ENCODE measurements at regions not wholly inside any gene's neighbourhood (a gene's known extent, or its start where the extent isn't known, plus 50 kb on each side); places are given as distances from the start of the nearest gene placed in this dataset.

DNA sequence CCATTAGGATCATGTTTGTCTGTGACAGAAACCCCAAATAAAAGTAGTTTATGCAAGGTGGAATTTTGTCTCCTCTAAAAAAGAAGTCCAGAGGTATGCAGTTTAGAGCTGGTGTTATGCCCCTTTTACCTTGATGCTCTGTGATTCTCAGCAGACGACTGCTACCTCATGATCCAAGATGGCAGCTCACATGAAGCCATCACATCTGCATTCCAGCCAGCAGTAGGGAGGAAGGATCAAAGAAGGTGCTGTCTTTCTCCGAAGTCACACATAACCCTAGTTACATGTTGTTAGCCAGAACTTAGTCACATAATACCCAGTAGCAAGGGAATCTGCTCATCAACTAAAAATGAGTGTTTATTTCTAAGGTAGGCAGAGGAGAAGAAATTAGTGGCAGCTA is 135.7 kb upstream of the HS3ST2 start:
- WGBS, 2 donors: 65 to 76% methylated on average over 2 of the region's 2 CpGs
- Histone ChIP-seq H3K36me3 (no peaks in the 10 kb centered on the region), H3K27me3 (peaks cover 0 to 45% (median 0%) of the 10 kb centered on the region in 4 donors), H3K27ac (no peak overlapping the region), H3K4me1 (no peaks in the 10 kb centered on the region), H3K4me3 (no peak overlapping the region), H3K9me3 (no peaks in the 10 kb centered on the region)
- TF ChIP-seq POLR2A (IDR thresholded peaks at IDR 0.05): no peak
- TF ChIP-seq, protein P1, sequence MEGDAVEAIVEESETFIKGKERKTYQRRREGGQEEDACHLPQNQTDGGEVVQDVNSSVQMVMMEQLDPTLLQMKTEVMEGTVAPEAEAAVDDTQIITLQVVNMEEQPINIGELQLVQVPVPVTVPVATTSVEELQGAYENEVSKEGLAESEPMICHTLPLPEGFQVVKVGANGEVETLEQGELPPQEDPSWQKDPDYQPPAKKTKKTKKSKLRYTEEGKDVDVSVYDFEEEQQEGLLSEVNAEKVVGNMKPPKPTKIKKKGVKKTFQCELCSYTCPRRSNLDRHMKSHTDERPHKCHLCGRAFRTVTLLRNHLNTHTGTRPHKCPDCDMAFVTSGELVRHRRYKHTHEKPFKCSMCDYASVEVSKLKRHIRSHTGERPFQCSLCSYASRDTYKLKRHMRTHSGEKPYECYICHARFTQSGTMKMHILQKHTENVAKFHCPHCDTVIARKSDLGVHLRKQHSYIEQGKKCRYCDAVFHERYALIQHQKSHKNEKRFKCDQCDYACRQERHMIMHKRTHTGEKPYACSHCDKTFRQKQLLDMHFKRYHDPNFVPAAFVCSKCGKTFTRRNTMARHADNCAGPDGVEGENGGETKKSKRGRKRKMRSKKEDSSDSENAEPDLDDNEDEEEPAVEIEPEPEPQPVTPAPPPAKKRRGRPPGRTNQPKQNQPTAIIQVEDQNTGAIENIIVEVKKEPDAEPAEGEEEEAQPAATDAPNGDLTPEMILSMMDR (IDR thresholded peaks at IDR 0.05): no peak
- no peak for DNase-seq
- intact Hi-C loops (cut with DNase I): no loop called here

DNA sequence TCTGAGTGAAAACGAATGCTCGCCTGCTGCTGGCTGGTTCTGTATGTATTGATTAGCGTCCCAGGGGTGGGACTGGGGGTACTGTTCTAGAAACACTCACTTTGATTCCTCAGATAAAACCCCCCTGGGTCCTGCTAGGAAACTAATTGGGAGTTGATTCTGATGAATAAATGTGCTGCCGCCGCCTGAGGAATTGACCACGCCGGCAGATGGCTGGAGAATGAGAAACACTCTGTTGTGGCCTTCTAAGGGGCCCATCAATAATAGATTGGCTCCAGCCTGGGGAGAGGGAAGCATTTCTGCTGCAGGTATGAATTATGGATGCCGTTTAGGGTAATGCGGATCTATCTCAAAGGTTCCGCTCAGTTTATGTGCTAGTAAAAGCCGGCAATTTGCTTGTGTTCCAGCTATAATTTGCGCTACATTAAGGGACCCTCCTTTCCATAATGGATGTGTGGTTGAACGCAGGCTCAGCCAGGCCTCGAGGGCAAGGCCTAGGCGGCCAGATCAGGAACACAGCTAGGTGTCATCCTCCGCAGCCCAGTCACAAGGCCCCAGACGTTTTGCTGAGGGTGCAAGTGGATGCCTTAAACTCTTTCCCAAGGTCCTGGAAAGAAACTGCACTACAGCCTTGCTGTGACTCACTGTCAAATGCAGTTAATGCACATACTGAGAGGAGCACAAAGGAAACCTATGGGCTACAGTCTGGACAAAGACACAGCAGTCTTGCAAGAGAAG is 132.2 kb upstream of the HS3ST2 start:
- Histone ChIP-seq H3K27ac (no peak overlapping the region), H3K9me3 (no peaks in the 10 kb centered on the region), H3K36me3 (no peaks in the 10 kb centered on the region), H3K4me1 (peaks cover 0 to 8% (median 0%) of the 10 kb centered on the region in 3 donors), H3K27me3 (peaks cover 0 to 39% (median 0%) of the 10 kb centered on the region in 4 donors), H3K4me3 (no peak overlapping the region)
- 86 to 90% methylated on average over 17 of the region's 17 CpGs for WGBS, 2 donors
- intact Hi-C loops (cut with DNase I): no loop called here
- no peak for TF ChIP-seq POLR2A (IDR thresholded peaks at IDR 0.05)
- TF ChIP-seq, protein P1 (IDR thresholded peaks at IDR 0.05): no peak
- no peak for DNase-seq

DNA sequence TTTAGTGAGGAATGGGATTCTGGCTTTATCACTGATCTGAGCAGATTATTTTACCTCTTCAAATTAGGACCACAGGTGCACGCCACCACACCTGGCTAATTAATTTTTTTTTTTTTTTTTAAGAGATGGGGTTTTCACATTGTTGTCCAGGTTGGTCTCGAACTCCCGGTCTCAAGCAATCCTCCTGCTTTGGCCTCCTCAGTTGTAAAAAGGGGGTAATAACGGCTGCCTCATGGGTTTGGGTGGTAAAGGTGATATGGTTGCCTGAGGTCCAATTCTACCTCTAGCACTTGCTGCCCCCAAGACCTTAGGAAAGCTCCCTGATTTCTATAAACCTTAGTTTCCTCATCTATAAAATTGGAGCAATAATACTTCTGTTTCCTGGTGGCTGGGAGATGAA is 130.7 kb upstream of the HS3ST2 start:
- no peak overlapping the region for H3K4me3 ChIP-seq
- TF ChIP-seq, protein P1 (IDR thresholded peaks at IDR 0.05): no peak
- no peak for TF ChIP-seq POLR2A (IDR thresholded peaks at IDR 0.05)
- H3K4me1 ChIP-seq: peaks cover 0 to 8% (median 0%) of the 10 kb centered on the region in 3 donors
- H3K27me3 ChIP-seq: peaks cover 0 to 28% (median 0%) of the 10 kb centered on the region in 4 donors
- H3K36me3 ChIP-seq: no peaks in the 10 kb centered on the region
- 70 to 87% methylated on average over 4 of the region's 4 CpGs for WGBS, 2 donors
- peaks cover 0 to 8% (median 0%) of the 10 kb centered on the region in 3 donors for H3K9me3 ChIP-seq
- H3K27ac ChIP-seq: peak overlapping the region in 1 of 4 donors; percentile 68
- no peak for DNase-seq
- intact Hi-C loops (cut with DNase I): no loop called here

DNA sequence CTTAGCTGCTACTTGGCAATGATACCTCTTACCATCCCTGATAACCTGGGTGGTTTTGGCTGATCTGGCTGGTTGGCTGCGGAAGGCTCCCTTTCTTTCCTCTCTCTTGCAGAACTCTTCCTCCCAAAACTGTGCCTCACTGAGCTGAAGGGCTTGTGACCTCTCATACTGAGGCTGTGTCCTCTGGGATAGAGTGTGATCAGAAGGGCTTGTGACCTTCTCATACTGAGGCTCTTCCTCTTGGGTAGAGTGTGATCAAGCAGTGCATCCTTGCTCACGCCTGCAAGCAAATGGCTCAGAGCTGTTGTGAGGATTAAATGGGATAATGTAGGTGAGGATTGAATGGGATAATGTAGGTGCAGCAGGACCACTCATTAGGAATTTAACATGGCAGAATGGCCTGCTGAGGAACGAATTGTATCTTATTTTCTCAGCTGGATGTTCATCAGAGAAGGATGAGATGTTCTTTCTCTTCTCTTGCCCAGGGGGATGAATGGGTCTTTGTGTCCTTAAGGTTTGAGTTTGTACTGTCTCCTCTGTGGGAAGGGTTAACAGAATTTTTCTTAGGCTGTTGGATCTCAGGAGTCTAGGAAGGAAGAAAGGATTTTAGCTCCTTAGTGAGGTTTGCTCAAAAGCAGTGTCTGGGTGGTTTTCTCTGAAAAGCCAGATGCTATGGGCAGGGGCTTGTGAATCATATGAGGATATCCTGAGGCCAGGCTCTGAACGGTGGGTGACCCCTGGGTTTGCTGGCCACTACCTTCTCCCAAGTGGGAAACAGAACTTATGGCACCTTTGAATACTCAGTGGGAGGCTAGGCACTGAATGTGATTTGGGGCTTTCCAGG is 130.0 kb upstream of the HS3ST2 start:
- Histone ChIP-seq H3K4me1 (peaks cover 0 to 8% (median 0%) of the 10 kb centered on the region in 3 donors), H3K4me3 (no peak overlapping the region), H3K27ac (peak overlapping the region in 3 of 4 donors; percentile 3 to 68 (median 63)), H3K36me3 (no peaks in the 10 kb centered on the region), H3K9me3 (peaks cover 0 to 8% (median 0%) of the 10 kb centered on the region in 3 donors), H3K27me3 (peaks cover 0 to 28% (median 0%) of the 10 kb centered on the region in 4 donors)
- intact Hi-C loops (cut with DNase I): no loop called here
- no peak for DNase-seq
- WGBS, 2 donors: 72 to 73% methylated on average over 4 of the region's 4 CpGs
- TF ChIP-seq, protein P1 (IDR thresholded peaks at IDR 0.05): no peak
- TF ChIP-seq POLR2A (IDR thresholded peaks at IDR 0.05): no peak

Measured in esophagus squamous epithelium (tissue), 5 donors.